GM23338 (cell line): ENCODE measurements at regions not wholly inside any gene's neighbourhood (a gene's known extent, or its start where the extent isn't known, plus 50 kb on each side); places are given as distances from the start of the nearest gene placed in this dataset.
"Not testable (repeated sequence)": the region's sequence is repeated elsewhere in the genome, so short reads cannot be mapped to it uniquely, and the experiment has no call there.

Experiments
- CREB1 ChIP-seq: fragments of 250-450 bp; sonication (Bioruptor Pico); IDR thresholded peaks from 2 replicates; pipeline ENCODE4 v1.5.0; 2020; ENCODE audit warnings: low read depth, mild to moderate bottlenecking, moderate library complexity
- CTCF ChIP-seq, 2 experiments: fragments of 200-600 bp in 1 of 2; sonication (generic) in 1 of 2; conservative IDR thresholded peaks; 2 replicates each; pipeline versions ENCODE4 v1.5.1 to v1.6.1; 2016 to 2017; ENCODE audit warnings: antibody characterized with exemption in 2 of 2, low read depth in 2 of 2, mild to moderate bottlenecking in 2 of 2, moderate library complexity in 1 of 2
- EZH2 ChIP-seq: fragments of 200-600 bp; sonication (generic); IDR thresholded peaks from one replicate; pipeline ENCODE4 v1.8.0; 2017; ENCODE audit warnings: antibody characterized with exemption, mild to moderate bottlenecking, low read depth; ENCODE audit not compliant: unreplicated experiment
- POLR2AphosphoS5 ChIP-seq: IDR thresholded peaks from 2 replicates; pipeline ENCODE4 v1.6.1; 2016; ENCODE audit warnings: antibody characterized with exemption, low read depth

DNA sequence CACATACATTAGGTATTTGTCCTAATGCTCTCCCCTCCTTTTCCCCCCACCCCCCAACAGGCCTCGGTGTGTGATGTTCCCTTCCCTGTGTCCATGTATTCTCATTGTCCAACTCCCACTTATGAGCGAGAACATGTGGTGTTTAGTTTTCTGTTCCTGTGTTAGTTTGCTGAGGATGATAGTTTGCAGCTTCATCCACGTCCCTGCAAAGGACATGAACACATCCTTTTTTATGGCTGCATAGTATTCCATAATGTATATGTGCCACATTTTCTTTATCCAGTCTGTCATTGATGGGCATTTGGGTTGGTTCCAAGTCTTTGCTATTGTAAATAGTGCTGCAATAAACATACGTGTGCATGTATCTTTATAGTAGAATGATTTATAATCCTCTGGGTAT lies 171.0 kb downstream of the HMHB1 start:
- not testable (repeated sequence) for TF ChIP-seq POLR2AphosphoS5; CREB1 (CRISPR knock-in tag); EZH2; CTCF (conservative IDR thresholded peaks at IDR 0.05; ENCODE audit: low read depth in 2 of 2)
